Nephron (organoid): ENCODE measurements at regions not wholly inside any gene's neighbourhood (a gene's known extent, or its start where the extent isn't known, plus 50 kb on each side); places are given as distances from the start of the nearest gene placed in this dataset.

ENCODE experiments used
- H3K27ac Mint-ChIP-seq, 3 experiments: 2 replicates each; pipeline ENCODE4 v1.8.0; 2020; ENCODE audit warnings: mixed read lengths in 3 of 3, mild to moderate bottlenecking in 2 of 3, moderate library complexity in 1 of 3
- H3K27me3 Mint-ChIP-seq: 2 replicates; pipeline ENCODE4 v1.8.0; 2021; ENCODE audit warnings: low read depth, mild to moderate bottlenecking, moderate library complexity, mixed read lengths
- H3K36me3 Mint-ChIP-seq: 2 replicates; pipeline ENCODE4 v1.8.0; 2020; ENCODE audit warnings: low read depth, mixed read lengths
- H3K4me1 Mint-ChIP-seq: 2 replicates; pipeline ENCODE4 v1.8.0; 2020; ENCODE audit warnings: mixed read lengths
- H3K4me3 Mint-ChIP-seq, 3 experiments: 2 replicates each; pipeline ENCODE4 v1.8.0; 2020; ENCODE audit warnings: mild to moderate bottlenecking in 3 of 3, mixed read lengths in 3 of 3, moderate library complexity in 2 of 3
- H3K9me3 Mint-ChIP-seq: 2 replicates; pipeline ENCODE4 v1.8.0; 2020; ENCODE audit warnings: mixed read lengths
- TF ChIP-seq, protein P1 (sequence below), 3 experiments: fragments of 200-600 bp; sonication (generic); IDR thresholded peaks; one replicate each; pipeline ENCODE4 v1.5.0; 2021; ENCODE audit warnings: antibody characterized with exemption in 3 of 3; ENCODE audit not compliant: unreplicated experiment in 3 of 3

DNA sequence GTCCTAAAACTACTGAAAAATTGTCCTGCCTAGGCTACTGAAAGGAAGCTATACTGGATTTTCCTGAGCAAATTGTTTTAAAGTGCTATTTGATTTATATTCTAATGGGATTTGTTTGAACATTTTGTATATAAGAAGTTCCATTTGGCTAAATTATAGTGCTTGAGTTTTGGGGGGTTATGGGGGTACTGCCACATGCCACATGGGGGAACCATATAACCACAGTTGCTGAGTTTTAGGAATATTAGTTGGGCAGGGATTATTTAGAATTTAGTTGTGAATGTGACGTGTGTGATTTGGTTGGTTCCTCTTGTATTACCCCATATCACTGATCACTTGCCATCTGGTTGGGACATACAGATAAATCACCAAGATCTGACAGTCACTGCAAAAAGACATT is 224.5 kb upstream of the TAPT1 start:
- TF ChIP-seq, protein P1, sequence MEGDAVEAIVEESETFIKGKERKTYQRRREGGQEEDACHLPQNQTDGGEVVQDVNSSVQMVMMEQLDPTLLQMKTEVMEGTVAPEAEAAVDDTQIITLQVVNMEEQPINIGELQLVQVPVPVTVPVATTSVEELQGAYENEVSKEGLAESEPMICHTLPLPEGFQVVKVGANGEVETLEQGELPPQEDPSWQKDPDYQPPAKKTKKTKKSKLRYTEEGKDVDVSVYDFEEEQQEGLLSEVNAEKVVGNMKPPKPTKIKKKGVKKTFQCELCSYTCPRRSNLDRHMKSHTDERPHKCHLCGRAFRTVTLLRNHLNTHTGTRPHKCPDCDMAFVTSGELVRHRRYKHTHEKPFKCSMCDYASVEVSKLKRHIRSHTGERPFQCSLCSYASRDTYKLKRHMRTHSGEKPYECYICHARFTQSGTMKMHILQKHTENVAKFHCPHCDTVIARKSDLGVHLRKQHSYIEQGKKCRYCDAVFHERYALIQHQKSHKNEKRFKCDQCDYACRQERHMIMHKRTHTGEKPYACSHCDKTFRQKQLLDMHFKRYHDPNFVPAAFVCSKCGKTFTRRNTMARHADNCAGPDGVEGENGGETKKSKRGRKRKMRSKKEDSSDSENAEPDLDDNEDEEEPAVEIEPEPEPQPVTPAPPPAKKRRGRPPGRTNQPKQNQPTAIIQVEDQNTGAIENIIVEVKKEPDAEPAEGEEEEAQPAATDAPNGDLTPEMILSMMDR (IDR thresholded peaks at IDR 0.05; ENCODE audit: unreplicated experiment in 3 of 3), result peak in 2 of 3 experiments; percentile 28 to 32
- Mint-ChIP-seq H3K4me1 (peaks cover 33% of the 10 kb centered on the region), H3K4me3 (no peak overlapping the region), H3K9me3 (peaks cover 3% of the 10 kb centered on the region), H3K27me3 (no peaks in the 10 kb centered on the region), H3K36me3 (no peaks in the 10 kb centered on the region), H3K27ac (peak overlapping the region; percentile 43 to 69 (median 66))

DNA sequence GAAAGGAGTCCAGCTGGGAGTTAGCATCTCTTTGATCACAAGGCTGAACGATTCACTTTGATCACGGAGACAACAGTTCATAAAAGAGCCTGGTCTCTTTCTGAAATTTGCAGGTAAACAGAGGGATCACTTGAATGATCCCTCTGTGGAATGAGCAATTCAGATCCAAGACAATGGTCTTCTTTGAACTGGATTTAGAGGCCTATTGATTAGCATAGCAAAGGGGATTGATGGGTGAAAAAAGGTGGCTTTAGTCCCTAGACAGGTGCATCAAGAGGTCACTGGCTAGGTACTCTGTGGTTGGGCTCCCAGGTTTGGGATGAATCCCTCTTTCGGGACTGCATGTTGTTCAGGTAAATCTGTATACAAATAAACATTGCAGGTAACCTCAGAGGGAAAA is 223.8 kb upstream of the TAPT1 start:
- H3K4me3 Mint-ChIP-seq, result no peak overlapping the region
- H3K27me3 Mint-ChIP-seq, result no peaks in the 10 kb centered on the region
- H3K9me3 Mint-ChIP-seq, result no peaks in the 10 kb centered on the region
- peak overlapping the region; percentile 55 to 69 (median 66) for H3K27ac Mint-ChIP-seq
- H3K36me3 Mint-ChIP-seq, result no peaks in the 10 kb centered on the region
- peaks cover 33% of the 10 kb centered on the region for H3K4me1 Mint-ChIP-seq
- TF ChIP-seq, protein P1 (IDR thresholded peaks at IDR 0.05; ENCODE audit: unreplicated experiment in 3 of 3), result no peak

DNA sequence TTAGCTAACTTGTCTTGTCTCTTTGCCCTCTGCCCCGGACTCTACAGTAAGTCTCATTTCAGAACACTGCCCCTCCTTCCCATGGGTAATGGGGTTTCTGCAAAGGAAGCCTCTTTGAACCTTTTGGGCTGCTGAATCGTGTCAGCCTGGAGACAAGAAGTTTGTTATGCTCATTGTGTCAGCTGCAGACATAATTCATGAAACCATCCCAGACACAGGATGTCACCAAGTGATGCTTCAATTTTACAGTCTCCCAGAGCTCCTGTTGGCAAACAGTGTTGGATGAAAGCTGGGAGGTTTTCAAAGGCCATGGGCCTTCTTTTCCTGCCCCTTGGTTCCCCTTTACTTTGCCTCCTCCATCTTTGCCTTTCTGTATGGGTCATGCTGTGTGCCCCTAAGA is 223.1 kb upstream of the TAPT1 start:
- Mint-ChIP-seq H3K27ac (peak overlapping the region; percentile 55 to 69 (median 66)), H3K4me1 (peaks cover 33% of the 10 kb centered on the region), H3K4me3 (no peak overlapping the region), H3K36me3 (no peaks in the 10 kb centered on the region), H3K9me3 (no peaks in the 10 kb centered on the region), H3K27me3 (no peaks in the 10 kb centered on the region)
- TF ChIP-seq, protein P1 (IDR thresholded peaks at IDR 0.05; ENCODE audit: unreplicated experiment in 3 of 3), result no peak

DNA sequence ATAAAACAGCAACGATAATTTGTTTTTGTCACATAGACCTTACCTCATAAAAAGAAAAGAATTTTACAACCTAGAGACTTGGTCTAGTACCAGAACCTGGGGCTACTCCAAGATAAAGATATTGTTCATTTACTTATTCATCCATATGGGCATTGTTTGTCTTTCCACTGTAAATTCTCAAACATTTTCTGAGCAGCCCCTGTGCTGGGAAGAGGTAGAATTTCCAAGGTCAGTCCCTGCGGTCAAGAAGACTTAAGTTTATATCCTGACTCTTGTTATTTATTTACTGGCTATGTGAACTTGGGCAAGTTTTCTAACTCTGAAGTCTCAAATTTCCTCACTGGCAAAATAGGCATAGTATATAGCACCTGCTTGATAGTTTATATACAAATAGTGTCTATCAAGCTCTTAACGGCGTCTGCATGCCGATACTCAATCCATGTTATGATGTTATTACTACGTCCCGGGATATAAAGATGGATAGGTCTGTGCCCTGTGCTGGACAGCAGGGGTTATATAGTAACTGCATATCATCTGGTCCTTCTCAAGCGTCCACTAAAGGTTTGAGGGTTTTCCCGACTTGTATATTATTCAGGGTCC is 222.1 kb upstream of the TAPT1 start:
- Mint-ChIP-seq H3K27ac (peak overlapping the region; percentile 61 to 69 (median 66)), H3K4me3 (no peak overlapping the region), H3K9me3 (no peaks in the 10 kb centered on the region), H3K36me3 (no peaks in the 10 kb centered on the region), H3K27me3 (no peaks in the 10 kb centered on the region), H3K4me1 (peaks cover 33% of the 10 kb centered on the region)
- TF ChIP-seq, protein P1 (IDR thresholded peaks at IDR 0.05; ENCODE audit: unreplicated experiment in 3 of 3), result no peak

DNA sequence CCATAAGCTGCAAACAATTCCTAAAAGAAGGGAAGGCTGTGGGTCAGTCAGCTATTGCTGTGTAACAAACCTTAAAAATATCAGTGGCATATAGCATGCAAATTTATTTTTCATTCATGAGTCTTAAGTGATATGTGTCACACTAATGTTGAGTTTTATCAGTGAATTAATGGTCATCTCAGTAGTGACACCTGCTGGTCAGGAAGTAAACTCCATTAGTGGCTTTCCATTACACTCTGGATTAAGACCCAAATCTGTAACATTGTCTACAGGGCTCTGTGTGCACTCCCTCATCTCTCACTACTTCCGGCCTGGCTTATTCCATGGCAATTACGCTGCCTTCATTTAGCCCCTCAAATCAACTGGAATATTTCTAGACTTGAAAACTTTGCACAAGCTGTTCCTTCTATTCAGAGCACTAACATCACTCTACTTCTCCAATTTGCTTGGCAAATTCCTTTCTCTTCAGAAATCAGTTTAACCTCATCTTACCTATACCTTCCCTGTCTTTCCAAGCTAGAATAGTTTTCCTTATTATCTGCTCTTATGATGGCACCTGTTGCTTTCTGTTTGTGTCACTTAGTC is 217.3 kb upstream of the TAPT1 start:
- Mint-ChIP-seq H3K4me3 (no peak overlapping the region), H3K36me3 (no peaks in the 10 kb centered on the region), H3K4me1 (peaks cover 23% of the 10 kb centered on the region), H3K27ac (no peak overlapping the region), H3K27me3 (no peaks in the 10 kb centered on the region), H3K9me3 (peaks cover under 1% of the 10 kb centered on the region)
- TF ChIP-seq, protein P1 (IDR thresholded peaks at IDR 0.05; ENCODE audit: unreplicated experiment in 3 of 3), result peak; percentile 34 to 60 (median 56)

DNA sequence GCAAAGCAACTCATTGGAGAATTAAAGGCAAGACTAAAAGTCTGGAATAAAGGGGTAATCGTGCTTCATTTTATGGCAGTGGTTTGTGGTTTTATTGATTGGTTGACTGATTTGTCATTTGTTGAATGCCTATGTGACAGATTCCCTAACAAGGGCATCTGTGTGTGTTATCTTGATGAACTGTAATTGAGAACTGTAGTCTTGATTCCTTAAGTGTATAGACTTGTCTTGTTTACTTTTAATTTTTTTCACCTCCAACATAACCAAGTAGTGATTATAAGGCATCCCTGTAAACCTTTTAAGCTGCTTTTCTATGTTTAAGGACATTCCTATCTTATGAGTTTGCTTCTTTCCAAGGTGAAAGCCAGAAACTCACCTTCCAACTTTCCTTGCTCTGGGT is 216.0 kb upstream of the TAPT1 start:
- no peaks in the 10 kb centered on the region for H3K36me3 Mint-ChIP-seq
- TF ChIP-seq, protein P1 (IDR thresholded peaks at IDR 0.05; ENCODE audit: unreplicated experiment in 3 of 3), result no peak
- H3K27me3 Mint-ChIP-seq, result no peaks in the 10 kb centered on the region
- H3K27ac Mint-ChIP-seq, result no peak overlapping the region
- peaks cover 13% of the 10 kb centered on the region for H3K4me1 Mint-ChIP-seq
- H3K9me3 Mint-ChIP-seq, result peaks cover 12% of the 10 kb centered on the region
- H3K4me3 Mint-ChIP-seq, result no peak overlapping the region
